Astrocyte (in vitro differentiated cells and primary cell): ENCODE measurements at regions not wholly inside any gene's neighbourhood (a gene's known extent, or its start where the extent isn't known, plus 50 kb on each side); places are given as distances from the start of the nearest gene placed in this dataset.

Experiments used
- EZH2 ChIP-seq: IDR thresholded peaks from 2 replicates; pipeline ENCODE4 v1.6.1; 2012; ENCODE audit warnings: mild to moderate bottlenecking, low read length, inconsistent platforms; ENCODE audit not compliant: insufficient read depth
- TF ChIP-seq, protein P1 (sequence below): IDR thresholded peaks from 2 replicates; pipeline ENCODE4 v1.5.1; 2011; ENCODE audit warnings: low read depth, mild to moderate bottlenecking, inconsistent platforms, low read length, moderate library complexity; ENCODE audit not compliant: insufficient read depth

DNA sequence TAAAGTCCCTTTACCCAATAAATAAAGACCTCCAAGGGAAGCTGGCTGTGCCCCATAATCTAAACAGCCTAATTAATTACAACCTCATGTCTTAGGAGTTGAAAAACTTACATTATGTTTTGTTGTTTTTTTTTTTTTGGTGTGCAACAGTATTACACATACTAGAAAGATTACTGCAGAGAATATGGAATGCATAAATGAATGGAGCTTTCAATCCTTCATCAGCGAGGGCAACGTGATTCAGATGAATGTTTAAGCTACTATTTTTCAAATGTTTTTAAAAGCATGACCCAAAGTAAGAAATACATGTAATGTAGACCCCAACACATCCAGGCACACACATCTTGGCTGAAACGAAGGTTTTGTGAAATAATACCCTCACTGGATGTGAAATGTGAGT, 167.1 kb upstream of the FN1 start:
- no peak for TF ChIP-seq EZH2
- TF ChIP-seq, protein P1, sequence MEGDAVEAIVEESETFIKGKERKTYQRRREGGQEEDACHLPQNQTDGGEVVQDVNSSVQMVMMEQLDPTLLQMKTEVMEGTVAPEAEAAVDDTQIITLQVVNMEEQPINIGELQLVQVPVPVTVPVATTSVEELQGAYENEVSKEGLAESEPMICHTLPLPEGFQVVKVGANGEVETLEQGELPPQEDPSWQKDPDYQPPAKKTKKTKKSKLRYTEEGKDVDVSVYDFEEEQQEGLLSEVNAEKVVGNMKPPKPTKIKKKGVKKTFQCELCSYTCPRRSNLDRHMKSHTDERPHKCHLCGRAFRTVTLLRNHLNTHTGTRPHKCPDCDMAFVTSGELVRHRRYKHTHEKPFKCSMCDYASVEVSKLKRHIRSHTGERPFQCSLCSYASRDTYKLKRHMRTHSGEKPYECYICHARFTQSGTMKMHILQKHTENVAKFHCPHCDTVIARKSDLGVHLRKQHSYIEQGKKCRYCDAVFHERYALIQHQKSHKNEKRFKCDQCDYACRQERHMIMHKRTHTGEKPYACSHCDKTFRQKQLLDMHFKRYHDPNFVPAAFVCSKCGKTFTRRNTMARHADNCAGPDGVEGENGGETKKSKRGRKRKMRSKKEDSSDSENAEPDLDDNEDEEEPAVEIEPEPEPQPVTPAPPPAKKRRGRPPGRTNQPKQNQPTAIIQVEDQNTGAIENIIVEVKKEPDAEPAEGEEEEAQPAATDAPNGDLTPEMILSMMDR = no peak
